Stomach smooth muscle (tissue), 2 donors: ENCODE measurements at regions not wholly inside any gene's neighbourhood (a gene's known extent, or its start where the extent isn't known, plus 50 kb on each side); places are given as distances from the start of the nearest gene placed in this dataset.

ENCODE experiments used
- H3K27ac ChIP-seq: one replicate; pipeline ENCODE4 v1.7.0; 2013; ENCODE audit warnings: mild to moderate bottlenecking, low read length, inconsistent platforms
- H3K27me3 ChIP-seq, 2 donors: one replicate each; pipeline ENCODE4 v1.7.0; 2013; ENCODE audit warnings: low read length in 2 of 2; ENCODE audit not compliant: insufficient read depth in 2 of 2, control insufficient read depth in 1 of 2
- H3K36me3 ChIP-seq, 2 donors: one replicate each; pipeline ENCODE4 v1.7.0; 2013; ENCODE audit warnings: low read length in 2 of 2; ENCODE audit not compliant: control insufficient read depth in 2 of 2, insufficient read depth in 2 of 2
- H3K4me1 ChIP-seq: one replicate; pipeline ENCODE4 v1.7.0; 2013; ENCODE audit warnings: low read length; ENCODE audit not compliant: control insufficient read depth, insufficient read depth
- H3K4me3 ChIP-seq, 2 donors: one replicate each; pipeline ENCODE4 v1.7.0; 2013; ENCODE audit warnings: low read length in 2 of 2
- H3K9ac ChIP-seq, 2 donors: one replicate each; pipeline ENCODE4 v1.7.0; 2013; ENCODE audit warnings: low read length in 2 of 2, mild to moderate bottlenecking in 1 of 2
- H3K9me3 ChIP-seq, 2 donors: one replicate each; pipeline ENCODE4 v1.7.0; 2013; ENCODE audit warnings: low read length in 2 of 2; ENCODE audit not compliant: control insufficient read depth in 2 of 2
- donor health status: healthy.
- donor health status: Pancreatic carcinoma.

DNA sequence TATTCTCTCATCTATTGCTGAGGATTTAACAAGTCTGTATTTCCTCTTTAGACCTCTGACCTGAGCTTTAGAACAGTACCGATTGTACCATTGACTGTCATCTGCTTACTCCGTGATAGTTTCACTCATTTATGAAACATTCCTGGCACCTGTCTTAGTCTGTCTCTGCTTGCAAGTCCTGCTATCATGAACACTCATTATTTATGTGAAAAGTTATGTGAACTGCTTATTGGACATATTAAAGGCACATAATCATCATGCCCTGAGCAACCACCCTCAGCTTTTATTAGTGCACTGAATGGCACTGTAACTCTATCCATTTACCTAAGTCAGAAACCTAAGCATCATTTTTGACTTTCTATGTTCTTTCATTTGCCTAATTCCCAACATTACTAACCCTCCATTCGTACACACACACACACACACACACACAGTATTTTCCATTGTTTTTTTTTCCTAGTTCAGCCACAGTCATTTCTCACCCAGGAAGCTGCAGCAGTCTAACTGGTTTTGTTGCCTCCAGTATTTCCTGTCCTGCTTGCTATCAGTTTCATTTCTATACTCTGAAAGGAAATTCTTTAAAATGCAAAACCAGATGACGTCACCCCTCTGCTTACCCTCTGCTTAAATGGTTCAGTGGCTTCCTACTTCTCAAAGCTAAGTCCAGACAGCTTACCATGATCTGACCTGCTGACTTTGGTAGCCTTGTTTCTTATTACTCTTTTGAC is 146.1 kb downstream of the HAUS1 start:
- Histone ChIP-seq H3K4me3 (no peak overlapping the region), H3K9me3 (no peaks in the 10 kb centered on the region), H3K4me1 (peaks cover 6% of the 10 kb centered on the region), H3K36me3 (peaks cover 0 to 3% of the 10 kb centered on the region in 2 donors), H3K27ac (no peak overlapping the region), H3K27me3 (no peaks in the 10 kb centered on the region), H3K9ac (no peak overlapping the region)

DNA sequence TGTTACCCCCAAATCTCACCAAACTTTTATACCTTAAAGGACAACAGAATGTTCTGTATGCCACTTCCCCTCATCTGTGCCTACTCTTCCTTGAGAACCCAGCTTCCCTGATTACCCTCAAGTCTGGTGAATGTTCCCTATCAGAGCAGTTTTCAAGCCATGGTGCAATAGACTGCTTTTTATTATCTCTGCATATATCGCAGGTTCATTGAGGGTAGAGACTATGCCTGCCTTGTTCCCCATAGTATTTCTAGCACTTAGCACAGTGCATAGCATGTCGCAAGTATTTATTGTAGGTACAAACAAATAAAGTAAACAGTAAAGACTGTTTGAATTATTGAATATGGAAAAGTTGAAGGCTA is 146.6 kb downstream of the HAUS1 start:
- Histone ChIP-seq H3K9me3 (no peaks in the 10 kb centered on the region), H3K4me3 (no peak overlapping the region), H3K27me3 (no peaks in the 10 kb centered on the region), H3K9ac (no peak overlapping the region), H3K36me3 (peaks cover 0 to 3% of the 10 kb centered on the region in 2 donors), H3K27ac (no peak overlapping the region), H3K4me1 (peaks cover 6% of the 10 kb centered on the region)

DNA sequence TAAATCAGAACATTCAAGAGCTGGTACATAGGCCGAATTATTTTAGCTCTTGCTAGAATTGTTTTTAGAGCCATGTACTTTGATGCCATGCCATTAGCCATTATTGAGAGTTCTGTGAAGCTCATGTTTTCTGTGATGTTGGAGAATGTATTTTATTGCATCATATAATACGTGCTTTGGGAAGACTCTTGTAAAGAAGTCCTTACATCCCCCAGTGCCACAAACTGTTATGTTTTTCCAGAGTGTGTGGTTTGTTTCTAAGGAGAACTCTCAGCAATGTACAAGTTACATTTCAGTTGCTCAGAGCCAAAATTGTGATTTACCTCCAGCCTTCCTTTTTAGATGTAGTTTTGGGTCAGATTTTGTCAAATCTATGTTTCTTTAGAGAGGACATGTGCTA is 148.6 kb downstream of the HAUS1 start:
- H3K9me3 ChIP-seq, result no peaks in the 10 kb centered on the region
- no peak overlapping the region for H3K27ac ChIP-seq
- H3K9ac ChIP-seq, result no peak overlapping the region
- peaks cover 0 to 3% of the 10 kb centered on the region in 2 donors for H3K36me3 ChIP-seq
- H3K4me3 ChIP-seq, result no peak overlapping the region
- no peaks in the 10 kb centered on the region for H3K27me3 ChIP-seq
- peaks cover 6% of the 10 kb centered on the region for H3K4me1 ChIP-seq

DNA sequence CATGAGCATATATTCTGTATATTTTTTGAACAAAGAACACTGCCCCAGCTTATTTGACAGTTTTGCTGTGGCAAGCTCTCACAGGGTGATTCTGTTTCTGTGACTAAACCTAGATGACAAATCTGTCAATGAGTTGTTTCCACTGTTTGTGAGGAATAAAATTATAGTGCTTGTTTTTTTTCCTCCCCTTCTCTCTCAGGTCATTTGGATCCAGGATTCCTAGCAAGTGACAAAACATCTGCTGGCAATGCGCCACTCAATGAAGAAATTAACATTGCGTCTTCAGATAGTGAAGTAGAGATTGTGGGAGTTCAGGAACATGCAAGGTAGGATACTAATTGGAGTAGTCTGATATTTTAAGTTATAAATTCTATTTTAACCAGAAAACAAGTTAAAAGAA is 149.3 kb downstream of the HAUS1 start:
- no peaks in the 10 kb centered on the region for H3K9me3 ChIP-seq
- H3K9ac ChIP-seq, result no peak overlapping the region
- no peak overlapping the region for H3K27ac ChIP-seq
- H3K27me3 ChIP-seq, result no peaks in the 10 kb centered on the region
- peaks cover 6% of the 10 kb centered on the region for H3K4me1 ChIP-seq
- H3K4me3 ChIP-seq, result no peak overlapping the region
- H3K36me3 ChIP-seq, result peaks cover 0 to 3% of the 10 kb centered on the region in 2 donors

DNA sequence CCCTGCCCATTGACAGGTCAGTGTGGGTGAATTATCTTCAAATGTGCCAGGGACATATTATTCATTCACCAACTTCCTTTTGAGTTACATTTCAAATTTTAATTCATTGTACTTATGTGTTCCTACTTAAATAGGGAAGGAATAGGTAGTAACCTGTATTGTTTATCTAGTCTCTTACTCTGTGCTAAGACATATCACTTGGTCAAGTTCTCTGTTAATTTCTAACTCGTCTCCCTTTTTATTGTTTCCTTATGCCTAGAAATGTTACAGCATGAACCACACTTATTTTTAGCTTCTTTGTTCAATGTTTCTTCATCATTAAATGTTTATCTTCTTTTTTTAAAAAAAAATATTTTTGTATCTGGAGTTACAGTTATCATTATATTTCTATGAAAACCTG is 151.9 kb downstream of the HAUS1 start:
- Histone ChIP-seq H3K27ac (no peak overlapping the region), H3K27me3 (no peaks in the 10 kb centered on the region), H3K4me3 (no peak overlapping the region), H3K4me1 (peaks cover 11% of the 10 kb centered on the region), H3K9ac (no peak overlapping the region), H3K9me3 (no peaks in the 10 kb centered on the region), H3K36me3 (peaks cover 0 to 3% of the 10 kb centered on the region in 2 donors)

DNA sequence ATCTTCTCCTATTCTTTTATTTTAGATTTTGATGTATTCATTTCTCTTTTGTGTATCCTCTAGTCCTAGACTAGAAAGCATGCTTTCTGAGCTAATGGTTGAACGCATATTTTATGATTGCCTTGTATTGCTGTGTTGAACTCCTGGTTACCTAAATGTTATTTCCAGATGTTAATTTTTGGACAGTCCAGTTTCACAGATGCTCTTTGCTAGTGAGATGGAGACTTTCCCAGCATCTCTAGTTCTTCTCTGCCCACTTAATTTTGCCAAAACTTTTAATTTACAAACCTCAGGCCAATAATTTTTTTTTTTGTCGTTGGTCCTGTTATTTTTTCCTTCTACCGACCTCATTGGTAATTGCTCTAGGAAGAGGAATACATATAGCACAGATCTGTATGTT is 153.2 kb downstream of the HAUS1 start:
- Histone ChIP-seq H3K27me3 (no peaks in the 10 kb centered on the region), H3K36me3 (peaks cover 0 to 3% of the 10 kb centered on the region in 2 donors), H3K27ac (no peak overlapping the region), H3K4me3 (no peak overlapping the region), H3K9me3 (no peaks in the 10 kb centered on the region), H3K9ac (no peak overlapping the region), H3K4me1 (peaks cover 12% of the 10 kb centered on the region)

DNA sequence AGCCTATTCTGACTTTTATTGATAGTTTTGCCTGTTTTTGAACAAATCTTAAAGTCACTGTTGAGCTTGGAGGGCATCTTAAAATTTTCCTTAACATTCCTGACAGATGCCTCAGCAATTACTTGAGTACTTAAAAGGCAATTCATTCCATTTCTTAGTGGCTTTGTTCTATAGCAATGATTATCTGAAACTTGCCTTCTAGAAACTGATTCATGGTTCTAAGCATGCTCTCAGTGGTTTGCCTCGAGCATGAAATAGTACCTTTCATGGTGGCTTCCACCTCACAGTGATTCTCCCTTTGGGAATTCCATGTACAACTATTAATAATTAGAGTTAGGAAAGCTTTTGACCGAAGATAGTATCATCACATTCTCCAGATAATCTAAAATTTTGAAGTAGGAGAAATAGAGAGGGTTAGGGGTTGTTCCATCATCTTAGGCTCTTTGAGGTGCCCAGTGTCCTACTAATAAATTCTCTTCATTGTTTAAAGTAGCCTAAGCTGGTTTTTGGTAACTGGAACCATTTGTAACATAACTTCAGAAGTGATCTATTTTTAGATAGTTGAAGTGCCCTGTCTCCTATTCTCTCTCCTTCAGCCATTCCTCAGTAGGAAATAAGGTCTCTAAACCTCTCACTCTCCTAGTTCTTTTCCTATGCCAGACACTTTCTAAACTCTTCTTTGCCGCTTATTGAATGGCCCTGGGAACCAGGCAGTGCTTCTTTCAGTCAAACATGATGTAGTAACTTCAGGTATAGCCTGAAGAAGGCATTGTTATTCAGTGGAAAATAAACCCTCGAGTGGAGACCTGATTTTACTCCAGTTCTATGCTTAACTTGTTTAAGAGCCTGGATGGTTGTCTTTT is 156.1 kb downstream of the HAUS1 start:
- Histone ChIP-seq H3K27ac (peak overlapping the region; percentile 3), H3K27me3 (no peaks in the 10 kb centered on the region), H3K36me3 (peaks cover 4 to 6% of the 10 kb centered on the region in 2 donors), H3K9ac (no peak overlapping the region), H3K4me3 (no peak overlapping the region), H3K4me1 (peaks cover 14% of the 10 kb centered on the region), H3K9me3 (no peaks in the 10 kb centered on the region)

DNA sequence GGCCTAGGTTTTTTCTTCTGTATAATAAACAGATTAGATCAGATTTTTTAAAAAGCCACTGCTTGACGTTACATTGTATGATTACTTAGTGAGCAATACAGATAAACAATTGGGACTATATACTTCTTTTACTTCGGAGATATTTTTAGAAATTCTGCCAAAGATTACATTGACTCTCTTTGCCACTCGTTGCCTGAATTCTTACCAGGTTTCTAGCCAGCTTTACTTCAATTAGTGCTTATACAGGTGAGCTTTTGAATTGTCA is 156.6 kb downstream of the HAUS1 start:
- no peak overlapping the region for H3K9ac ChIP-seq
- H3K9me3 ChIP-seq, result no peaks in the 10 kb centered on the region
- H3K4me1 ChIP-seq, result peaks cover 14% of the 10 kb centered on the region
- H3K36me3 ChIP-seq, result peaks cover 4 to 6% of the 10 kb centered on the region in 2 donors
- H3K4me3 ChIP-seq, result no peak overlapping the region
- no peaks in the 10 kb centered on the region for H3K27me3 ChIP-seq
- H3K27ac ChIP-seq, result peak overlapping the region; percentile 3

DNA sequence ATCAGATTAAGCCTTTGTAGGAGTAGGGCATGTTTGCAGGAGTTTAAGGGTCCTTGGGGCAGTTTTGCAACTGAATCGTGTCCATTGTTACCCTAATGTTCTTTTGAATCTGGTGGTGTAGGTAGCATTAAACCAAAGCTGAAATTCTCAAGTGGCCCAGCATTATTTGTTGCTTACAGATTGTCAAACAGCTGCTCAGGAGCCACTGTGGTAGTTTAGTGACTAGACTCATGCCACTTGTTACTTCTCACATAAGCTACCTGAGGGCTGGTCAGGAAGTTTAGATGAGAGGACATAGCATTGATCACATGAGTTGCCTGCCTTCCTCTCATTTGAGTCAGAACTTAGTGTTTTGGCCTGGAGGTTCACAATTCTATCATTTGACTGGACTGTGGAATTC is 157.6 kb downstream of the HAUS1 start:
- Histone ChIP-seq H3K27ac (no peak overlapping the region), H3K9me3 (no peaks in the 10 kb centered on the region), H3K27me3 (no peaks in the 10 kb centered on the region), H3K4me3 (no peak overlapping the region), H3K9ac (no peak overlapping the region), H3K36me3 (peaks cover 4 to 6% of the 10 kb centered on the region in 2 donors), H3K4me1 (peaks cover 14% of the 10 kb centered on the region)

DNA sequence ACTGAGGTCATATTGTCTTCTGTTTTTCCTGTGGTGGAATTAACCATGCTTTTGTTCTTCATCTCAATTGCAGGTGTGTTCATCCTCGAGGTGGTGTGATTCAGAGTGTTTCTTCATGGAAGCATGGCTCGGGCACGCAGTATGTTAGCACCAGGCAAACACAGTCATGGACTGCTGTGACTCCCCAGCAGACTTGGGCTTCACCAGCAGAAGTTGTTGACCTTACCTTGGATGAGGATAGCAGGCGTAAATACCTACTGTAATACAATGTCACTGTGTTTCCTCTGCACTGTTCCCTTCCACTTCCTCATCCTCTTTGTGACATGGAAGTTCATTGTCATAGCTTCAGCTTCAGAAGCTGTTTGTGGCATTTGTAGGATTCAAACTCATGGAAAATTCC is 158.7 kb downstream of the HAUS1 start:
- Histone ChIP-seq H3K36me3 (peaks cover 4 to 6% of the 10 kb centered on the region in 2 donors), H3K9ac (no peak overlapping the region), H3K9me3 (no peaks in the 10 kb centered on the region), H3K4me1 (peaks cover 14% of the 10 kb centered on the region), H3K27me3 (no peaks in the 10 kb centered on the region), H3K27ac (no peak overlapping the region), H3K4me3 (no peak overlapping the region)

DNA sequence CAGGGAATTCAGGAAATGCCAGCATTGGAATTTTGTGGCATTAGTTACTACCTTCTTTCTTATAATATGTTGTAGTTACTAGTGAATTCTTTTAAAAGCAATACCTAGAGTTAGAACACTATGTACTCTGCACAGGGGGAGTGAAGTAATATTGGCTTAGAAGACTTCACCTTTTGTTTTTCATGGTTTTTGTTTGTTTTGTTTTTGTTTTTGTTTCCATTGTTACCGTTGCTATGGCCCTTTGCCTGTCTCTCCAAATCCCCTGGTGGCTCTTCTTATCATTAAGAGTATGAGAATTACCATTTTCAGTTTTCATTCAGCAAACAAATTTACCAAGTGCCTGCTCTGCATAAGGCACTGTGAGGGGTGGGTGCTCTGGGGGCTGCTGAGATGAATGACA is 160.1 kb downstream of the HAUS1 start:
- no peak overlapping the region for H3K4me3 ChIP-seq
- H3K4me1 ChIP-seq, result peaks cover 14% of the 10 kb centered on the region
- H3K36me3 ChIP-seq, result peaks cover 6% of the 10 kb centered on the region in 2 donors
- H3K9me3 ChIP-seq, result no peaks in the 10 kb centered on the region
- no peaks in the 10 kb centered on the region for H3K27me3 ChIP-seq
- no peak overlapping the region for H3K27ac ChIP-seq
- H3K9ac ChIP-seq, result no peak overlapping the region
